MM.1S (cell line): ENCODE measurements at regions not wholly inside any gene's neighbourhood (a gene's known extent, or its start where the extent isn't known, plus 50 kb on each side); places are given as distances from the start of the nearest gene placed in this dataset.

Experiments
- CTCF ChIP-seq: fragments of 300-600 bp; sonication (generic); IDR thresholded peaks from 2 replicates; pipeline ENCODE4 v1.5.1; 2016; ENCODE audit warnings: antibody characterized with exemption, low read length, mixed read lengths
- EZH2 ChIP-seq: fragments of 300-600 bp; sonication (generic); optimal IDR thresholded peaks from 2 replicates; pipeline ENCODE3; 2017; ENCODE audit warnings: low read depth, mild to moderate bottlenecking, antibody characterized with exemption, low read length, mixed read lengths
- EZH2phosphoT487 ChIP-seq: fragments of 300-600 bp; sonication (generic); IDR thresholded peaks from 2 replicates; pipeline ENCODE4 v1.6.1; 2018; ENCODE audit warnings: antibody characterized with exemption, low read length

GRCh38 chr11:38839071-38839470, 2241.0 kb upstream of the RAG2 start:
- TF ChIP-seq CTCF (no peak), EZH2 (no peak), EZH2phosphoT487 (no peak)
